ENCODE measurements at regions not wholly inside any gene's neighbourhood (a gene's known extent, or its start where the extent isn't known, plus 50 kb on each side); places are given as distances from the start of the nearest gene placed in this dataset.

DNA sequence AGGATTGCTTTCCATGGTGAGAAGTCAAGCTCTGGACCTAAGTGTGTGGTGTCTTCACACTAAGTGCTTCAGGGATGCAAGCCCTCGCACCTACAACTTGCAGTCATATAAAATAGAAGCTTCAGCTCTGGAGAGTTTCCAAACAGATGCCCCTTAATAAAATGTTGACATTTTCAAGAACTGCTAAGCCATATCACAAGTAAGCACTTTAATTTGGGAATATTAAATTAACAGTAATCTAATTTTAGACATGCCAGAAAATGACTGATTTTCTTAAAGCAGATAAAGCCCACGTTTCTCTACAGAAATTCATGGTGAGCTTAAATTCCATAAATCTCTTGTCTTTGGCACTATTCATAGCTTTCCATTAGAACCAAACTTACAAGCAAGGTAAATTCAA is 600.1 kb upstream of the FLRT2 start:
- no peak for TF ChIP-seq POLR2A (IDR thresholded peaks at IDR 0.05)
- TF ChIP-seq, protein P1, sequence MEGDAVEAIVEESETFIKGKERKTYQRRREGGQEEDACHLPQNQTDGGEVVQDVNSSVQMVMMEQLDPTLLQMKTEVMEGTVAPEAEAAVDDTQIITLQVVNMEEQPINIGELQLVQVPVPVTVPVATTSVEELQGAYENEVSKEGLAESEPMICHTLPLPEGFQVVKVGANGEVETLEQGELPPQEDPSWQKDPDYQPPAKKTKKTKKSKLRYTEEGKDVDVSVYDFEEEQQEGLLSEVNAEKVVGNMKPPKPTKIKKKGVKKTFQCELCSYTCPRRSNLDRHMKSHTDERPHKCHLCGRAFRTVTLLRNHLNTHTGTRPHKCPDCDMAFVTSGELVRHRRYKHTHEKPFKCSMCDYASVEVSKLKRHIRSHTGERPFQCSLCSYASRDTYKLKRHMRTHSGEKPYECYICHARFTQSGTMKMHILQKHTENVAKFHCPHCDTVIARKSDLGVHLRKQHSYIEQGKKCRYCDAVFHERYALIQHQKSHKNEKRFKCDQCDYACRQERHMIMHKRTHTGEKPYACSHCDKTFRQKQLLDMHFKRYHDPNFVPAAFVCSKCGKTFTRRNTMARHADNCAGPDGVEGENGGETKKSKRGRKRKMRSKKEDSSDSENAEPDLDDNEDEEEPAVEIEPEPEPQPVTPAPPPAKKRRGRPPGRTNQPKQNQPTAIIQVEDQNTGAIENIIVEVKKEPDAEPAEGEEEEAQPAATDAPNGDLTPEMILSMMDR (IDR thresholded peaks at IDR 0.05) = no peak
